Middle frontal gyrus (tissue), 1 donor: ENCODE measurements at regions not wholly inside any gene's neighbourhood (a gene's known extent, or its start where the extent isn't known, plus 50 kb on each side); places are given as distances from the start of the nearest gene placed in this dataset.

Experiments used
- DNase-seq: peaks from one replicate; pipeline ENCODE4 v3.0.0-alpha.2; 2015; ENCODE audit warnings: low spot score; ENCODE audit errors: extremely low spot score

- no peak for DNase-seq
Observed at GRCh38 chr13:21757763-21758162, 86.9 kb downstream of the FGF9 start.

GRCh38 chr13:21758441-21758840 is 87.6 kb downstream of the FGF9 start:
- no peak for DNase-seq

- DNase-seq: no peak
Observed at GRCh38 chr13:21759463-21759862, 88.6 kb downstream of the FGF9 start.

GRCh38 chr13:21759911-21760310 is 89.0 kb downstream of the FGF9 start:
- no peak for DNase-seq

GRCh38 chr13:21761770-21762169 is 90.9 kb downstream of the FGF9 start:
- DNase-seq: no peak

GRCh38 chr13:21762512-21762911 is 91.6 kb downstream of the FGF9 start:
- DNase-seq: no peak

- DNase-seq: no peak
Observed at GRCh38 chr13:21767032-21767431, 96.2 kb downstream of the FGF9 start.

GRCh38 chr13:21771075-21771474 is 100.2 kb downstream of the FGF9 start:
- DNase-seq: no peak

- no peak for DNase-seq
Observed at GRCh38 chr13:21777166-21777565, 106.3 kb downstream of the FGF9 start.

GRCh38 chr13:21777813-21778212 is 106.9 kb downstream of the FGF9 start:
- DNase-seq: no peak

- no peak for DNase-seq
Observed at GRCh38 chr13:21782736-21783135, 111.9 kb downstream of the FGF9 start.

- no peak for DNase-seq
Observed at GRCh38 chr13:21785990-21786389, 115.1 kb downstream of the FGF9 start.

- DNase-seq: no peak
Observed at GRCh38 chr13:21796066-21796465, 125.2 kb downstream of the FGF9 start.

- DNase-seq: no peak
Observed at GRCh38 chr13:21796775-21797514, 126.1 kb downstream of the FGF9 start.

GRCh38 chr13:21797736-21798135 is 126.9 kb downstream of the FGF9 start:
- DNase-seq: no peak

- no peak for DNase-seq
Observed at GRCh38 chr13:21798181-21798580, 127.3 kb downstream of the FGF9 start.

GRCh38 chr13:21799671-21800070 is 128.8 kb downstream of the FGF9 start:
- DNase-seq: no peak

GRCh38 chr13:21800837-21801616 is 130.2 kb downstream of the FGF9 start:
- no peak for DNase-seq

- no peak for DNase-seq
Observed at GRCh38 chr13:21805733-21806132, 134.9 kb downstream of the FGF9 start.

- DNase-seq: no peak
Observed at GRCh38 chr13:21812192-21812626, 141.3 kb downstream of the FGF9 start.

GRCh38 chr13:21813110-21813509 is 142.2 kb downstream of the FGF9 start:
- no peak for DNase-seq

- DNase-seq: no peak
Observed at GRCh38 chr13:21813844-21814243, 143.0 kb downstream of the FGF9 start.

GRCh38 chr13:21814604-21815003 is 143.7 kb downstream of the FGF9 start:
- no peak for DNase-seq
